UCSD-AML1 (cell line): ENCODE measurements at regions not wholly inside any gene's neighbourhood (a gene's known extent, or its start where the extent isn't known, plus 50 kb on each side); places are given as distances from the start of the nearest gene placed in this dataset.
"Not testable (repeated sequence)": the region's sequence is repeated elsewhere in the genome, so short reads cannot be mapped to it uniquely, and the experiment has no call there.

Experiments
- DNase-seq: peaks from one replicate; lab custom pipeline; 2025; ENCODE audit not compliant: unreplicated experiment; lab: John Stamatoyannopoulos, UW

DNA sequence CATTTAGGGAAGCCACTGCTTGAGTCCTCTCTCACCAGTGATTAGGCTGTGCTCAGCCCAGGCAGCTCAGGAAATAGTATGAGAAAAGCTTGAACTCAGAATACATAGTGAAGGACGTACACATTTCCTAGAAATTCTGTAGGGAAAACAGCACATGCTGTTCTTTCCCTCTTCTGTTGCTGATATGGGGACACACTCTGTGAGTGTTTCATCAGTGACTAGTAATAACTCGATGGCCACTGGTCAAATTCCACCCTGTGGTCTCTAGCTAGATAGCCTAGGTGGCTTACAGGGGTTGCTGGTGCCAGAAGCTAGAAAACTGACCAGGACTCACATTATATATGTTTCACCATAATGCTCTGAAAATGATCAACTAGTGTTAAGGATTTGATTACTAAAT is 259.8 kb upstream of the SOX4 start:
- no peak for DNase-seq

DNA sequence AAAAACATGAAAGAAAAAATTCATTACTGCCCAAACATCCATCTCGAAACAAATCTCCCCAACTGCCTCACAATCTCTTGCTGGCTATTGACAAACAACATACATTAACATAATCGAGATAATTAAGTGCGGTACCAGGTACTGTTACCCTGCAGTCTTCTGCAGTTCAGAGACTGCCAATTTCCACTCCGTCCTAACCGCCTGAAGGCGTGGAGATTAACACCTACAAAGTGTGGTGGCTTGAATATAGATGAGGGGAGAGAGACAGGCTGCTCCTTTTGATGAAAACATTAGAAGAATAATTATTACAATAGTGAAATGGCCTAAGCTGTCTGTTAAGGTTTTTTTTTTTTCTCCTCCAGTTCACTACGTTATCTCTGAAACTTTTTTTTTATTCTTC is 258.9 kb upstream of the SOX4 start:
- no peak for DNase-seq

DNA sequence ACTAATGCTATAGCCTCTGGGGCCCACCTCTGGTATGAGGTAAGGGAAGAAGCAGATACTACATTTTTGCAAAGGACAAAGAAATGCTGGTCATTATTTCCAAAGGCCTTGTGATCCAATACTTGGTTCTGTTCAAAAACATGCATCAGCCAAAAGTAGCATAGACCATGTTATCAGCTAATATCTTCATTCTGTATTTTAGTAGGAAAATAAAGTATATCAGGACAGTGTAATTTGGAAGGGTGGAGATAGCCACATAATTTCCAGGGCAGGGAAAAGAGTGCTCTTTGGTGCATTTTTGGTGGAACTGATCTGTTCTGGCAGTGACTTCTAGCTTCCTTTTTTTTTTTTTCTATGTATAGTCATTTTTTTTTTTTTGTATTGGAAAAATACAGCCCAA is 258.0 kb upstream of the SOX4 start:
- no peak for DNase-seq

DNA sequence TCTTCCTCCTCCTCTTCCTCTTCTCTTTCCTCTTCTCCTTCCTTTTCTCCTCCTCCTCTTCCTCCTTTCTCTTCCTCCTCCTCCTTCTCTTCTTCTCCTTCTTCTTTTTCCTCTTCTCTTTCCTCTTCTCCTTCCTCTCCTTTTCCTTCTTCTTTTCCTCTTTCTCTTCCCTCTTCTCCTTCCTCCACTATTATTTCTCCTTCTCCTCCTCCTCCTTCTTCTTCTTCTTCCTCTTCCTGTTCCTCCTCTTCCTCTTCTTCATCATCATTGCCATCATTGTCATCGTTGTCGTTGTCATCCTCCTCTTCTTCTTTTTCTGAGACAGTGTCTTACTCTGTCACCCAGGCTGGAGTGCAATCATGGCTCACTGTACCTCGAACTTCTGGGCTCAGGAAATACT is 256.3 kb upstream of the SOX4 start:
- no peak for DNase-seq

DNA sequence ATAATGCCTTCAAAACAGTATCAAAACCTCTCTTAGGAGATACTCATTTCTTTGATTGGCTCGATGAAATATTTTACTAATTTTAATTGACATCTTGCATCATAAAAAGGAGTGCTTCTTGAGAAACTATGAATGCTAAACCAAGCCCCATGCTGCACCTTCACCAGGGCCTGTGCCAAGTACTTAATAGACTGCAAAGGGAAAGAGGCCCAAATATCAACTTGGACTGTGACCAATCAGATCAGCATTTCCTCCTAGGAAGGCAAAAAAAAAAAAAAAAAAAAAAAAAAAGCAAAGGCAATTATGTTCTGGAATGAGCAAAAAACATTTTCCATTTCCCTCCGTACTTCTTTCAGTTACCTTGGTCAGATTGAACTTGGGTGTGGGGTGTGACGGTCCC is 253.0 kb upstream of the SOX4 start:
- no peak for DNase-seq

DNA sequence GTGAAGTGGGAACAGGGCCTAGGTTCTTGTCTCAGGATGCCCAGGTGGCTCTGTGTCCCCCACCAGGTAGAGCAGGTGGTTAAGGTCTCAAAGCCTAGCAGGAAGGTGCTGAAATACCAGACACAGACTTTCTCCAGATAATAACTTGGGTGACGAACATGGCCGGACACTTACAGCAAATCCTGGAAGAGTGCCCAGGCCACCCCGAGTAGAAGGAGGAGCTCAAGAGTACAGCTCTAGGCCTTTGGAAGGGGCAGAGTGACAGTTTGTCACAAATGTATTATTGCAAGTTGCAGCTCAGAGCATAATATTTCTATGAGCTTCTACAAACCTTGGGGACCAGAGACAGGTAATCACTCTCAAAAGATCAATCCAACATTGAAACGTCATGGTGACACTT is 251.6 kb upstream of the SOX4 start:
- no peak for DNase-seq

DNA sequence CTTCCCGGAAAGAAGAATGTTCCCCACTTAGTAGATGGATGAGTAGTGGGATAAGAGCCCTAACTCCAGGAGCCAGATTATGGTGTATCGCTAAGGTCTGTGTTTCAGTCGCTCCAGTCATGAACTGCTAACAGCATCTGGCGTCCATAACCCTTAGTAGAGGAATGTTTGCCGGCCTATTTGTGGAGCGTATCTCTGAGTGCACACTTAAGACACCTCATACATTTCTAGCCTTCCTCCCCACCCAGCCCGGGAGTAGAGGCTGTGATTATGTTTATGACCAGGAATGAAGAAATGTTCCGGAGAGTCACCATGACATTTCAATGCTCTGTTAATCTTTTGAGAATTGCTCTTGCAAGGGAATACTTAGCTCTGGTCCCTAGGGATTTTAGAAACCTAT is 251.1 kb upstream of the SOX4 start:
- no peak for DNase-seq

DNA sequence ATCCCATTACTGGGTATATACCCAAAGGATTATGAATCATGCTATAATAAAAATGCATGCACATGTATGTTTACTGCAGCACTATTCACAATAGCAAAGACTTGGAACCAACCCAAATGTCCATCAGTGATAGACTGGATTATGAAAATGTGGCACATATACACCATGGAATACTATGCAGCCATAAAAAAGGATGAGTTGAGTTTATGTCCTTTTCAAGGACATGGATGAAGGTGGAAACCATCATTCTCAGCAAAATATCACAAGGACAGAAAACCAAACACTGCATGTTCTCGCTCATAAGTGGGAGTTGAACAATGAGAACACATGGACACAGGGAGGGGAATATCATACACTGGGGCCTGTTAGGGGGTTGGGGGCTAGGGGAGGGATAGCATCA is 247.8 kb upstream of the SOX4 start:
- DNase-seq = not testable (repeated sequence)

DNA sequence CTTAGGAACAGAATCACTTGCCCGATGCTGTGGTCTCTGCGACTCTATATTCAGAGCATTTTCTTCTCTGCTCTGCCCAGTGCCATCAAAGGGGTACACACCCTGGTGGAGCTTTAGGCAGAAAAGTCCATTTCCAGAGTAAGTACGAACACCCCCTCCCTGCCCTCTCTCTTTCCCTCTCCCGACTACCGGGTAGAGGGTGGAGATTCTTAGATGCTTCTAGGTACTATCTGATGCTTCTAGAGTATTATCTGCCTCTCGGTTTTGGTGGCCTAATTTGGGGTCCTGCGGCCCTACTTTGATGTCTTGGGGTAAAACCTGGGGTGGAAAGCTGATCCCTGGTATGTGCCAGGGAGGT is 245.4 kb upstream of the SOX4 start:
- no peak for DNase-seq

DNA sequence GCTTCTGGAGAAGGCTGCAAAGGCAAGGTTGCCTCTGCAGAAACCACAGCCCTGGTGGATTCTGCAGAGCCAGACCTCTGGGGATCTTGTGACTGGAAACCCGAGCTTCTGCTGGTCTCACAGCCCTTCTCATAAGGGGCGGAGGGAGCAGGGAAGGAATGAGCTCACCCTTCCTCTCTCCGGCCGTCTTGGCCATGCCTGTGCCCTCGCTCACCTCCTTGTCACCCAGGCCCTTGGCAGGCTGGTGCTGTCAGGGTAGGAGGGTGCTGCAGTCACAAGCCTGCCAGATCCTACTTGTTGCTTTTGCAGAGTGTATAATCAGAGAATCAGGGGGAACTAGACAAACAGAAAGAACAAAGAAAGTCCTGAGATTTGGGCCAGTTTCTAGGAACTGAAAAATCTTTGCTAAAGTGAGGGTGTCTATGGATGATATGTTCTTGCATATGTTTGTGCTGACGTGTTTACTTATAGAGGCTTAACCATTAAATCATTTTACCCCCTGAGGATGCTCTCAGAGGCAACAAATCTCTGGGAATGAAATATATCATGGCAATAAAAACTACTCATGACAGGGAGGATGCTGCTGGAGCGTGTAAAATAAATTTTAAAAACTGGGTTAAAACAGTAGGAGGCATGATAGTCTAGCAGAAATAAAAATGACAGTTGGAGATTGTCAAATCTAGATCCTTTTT is 244.9 kb upstream of the SOX4 start:
- DNase-seq = no peak

DNA sequence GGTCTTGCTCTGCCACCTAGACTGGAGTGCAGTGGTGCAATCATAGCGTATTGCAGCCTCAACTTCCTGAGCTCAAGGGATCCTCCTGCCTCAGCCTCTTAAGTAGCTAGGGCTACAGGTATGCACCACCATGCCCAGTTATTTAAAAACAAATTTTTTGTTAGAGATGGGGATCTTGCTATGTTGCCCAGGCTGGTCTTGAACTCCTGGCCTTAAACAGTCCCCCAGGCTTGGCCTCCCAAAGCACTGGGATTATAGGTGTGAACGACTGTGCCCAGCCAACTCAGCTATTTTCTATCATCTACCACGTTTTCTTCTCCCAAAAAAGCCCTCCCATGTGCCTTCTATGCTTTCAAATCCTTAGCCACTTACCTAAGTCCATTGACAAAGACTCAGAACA is 243.7 kb upstream of the SOX4 start:
- DNase-seq = no peak

DNA sequence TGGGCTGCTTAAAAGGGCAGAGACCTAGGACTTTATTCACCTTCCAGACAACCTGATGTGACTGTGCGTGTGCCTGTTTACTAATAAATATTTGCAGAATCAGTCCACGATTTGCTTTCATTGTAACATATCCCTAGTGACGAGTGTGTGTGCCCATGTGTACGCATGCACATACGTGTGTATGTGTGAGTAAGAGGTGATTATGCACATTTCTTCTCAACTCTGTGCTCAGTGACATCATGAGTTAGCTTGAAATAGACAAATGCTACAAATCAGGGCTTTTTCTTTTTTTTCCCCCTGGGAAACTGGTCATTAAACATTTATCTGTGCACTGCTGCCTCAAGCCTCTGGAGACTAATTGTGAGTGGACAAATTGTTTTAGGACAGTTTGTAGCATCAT is 242.6 kb upstream of the SOX4 start:
- no peak for DNase-seq

DNA sequence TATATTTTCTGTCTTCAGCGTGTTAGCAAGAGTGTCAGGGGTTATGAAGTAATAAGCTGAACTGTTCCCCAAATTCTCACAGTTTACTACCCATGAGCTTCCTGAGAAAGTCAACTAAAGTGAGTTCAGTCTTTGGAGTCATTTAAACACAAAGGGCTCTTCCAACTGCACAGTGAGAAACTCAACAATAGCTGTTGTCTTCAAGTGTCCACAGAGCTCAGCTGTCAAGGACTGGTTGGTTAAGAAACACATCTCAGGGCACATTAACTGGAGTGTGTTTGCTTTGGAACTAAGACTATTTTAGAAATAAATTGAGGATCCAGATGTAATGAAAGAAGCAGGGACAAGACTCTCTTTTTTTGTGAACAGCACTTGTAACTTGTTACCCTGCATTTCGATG is 241.4 kb upstream of the SOX4 start:
- no peak for DNase-seq

DNA sequence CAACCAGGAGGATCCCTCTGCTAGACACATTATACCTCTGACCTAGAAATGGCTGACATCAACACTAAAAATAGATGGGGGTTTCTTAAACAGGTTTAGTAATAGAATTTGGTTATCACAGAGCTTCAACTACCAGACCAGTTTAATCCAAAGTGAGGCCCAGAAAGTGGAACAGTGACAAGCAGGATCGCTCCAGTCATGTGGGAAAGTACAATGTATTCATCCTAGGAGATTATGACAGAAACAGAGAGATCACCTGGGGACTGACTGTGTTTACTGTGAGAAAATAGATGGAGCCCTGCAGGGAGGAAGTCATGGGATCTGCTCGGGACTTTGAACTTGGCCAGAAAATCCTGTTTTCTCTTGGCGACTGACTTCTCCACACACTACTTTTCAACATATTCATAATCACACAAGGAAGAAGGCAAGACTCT is 238.7 kb upstream of the SOX4 start:
- DNase-seq = no peak

DNA sequence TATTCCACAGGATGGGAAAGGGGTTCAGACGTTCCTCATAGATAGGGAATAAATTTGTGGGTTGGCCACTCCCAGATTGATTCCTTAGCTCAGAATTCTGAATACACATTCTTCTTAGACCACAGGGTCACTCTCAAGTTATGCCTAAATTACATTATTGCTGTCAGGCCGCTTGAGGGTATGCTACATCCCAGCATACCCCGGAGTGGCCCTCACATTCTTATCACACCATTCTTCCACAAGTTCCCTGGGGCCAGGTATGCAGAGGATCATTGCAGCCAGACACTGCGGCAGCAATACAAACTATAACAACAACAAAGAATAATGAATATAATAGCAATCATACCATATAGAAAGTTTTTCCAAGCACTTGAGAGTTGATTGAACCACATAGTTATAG is 237.9 kb upstream of the SOX4 start:
- no peak for DNase-seq

DNA sequence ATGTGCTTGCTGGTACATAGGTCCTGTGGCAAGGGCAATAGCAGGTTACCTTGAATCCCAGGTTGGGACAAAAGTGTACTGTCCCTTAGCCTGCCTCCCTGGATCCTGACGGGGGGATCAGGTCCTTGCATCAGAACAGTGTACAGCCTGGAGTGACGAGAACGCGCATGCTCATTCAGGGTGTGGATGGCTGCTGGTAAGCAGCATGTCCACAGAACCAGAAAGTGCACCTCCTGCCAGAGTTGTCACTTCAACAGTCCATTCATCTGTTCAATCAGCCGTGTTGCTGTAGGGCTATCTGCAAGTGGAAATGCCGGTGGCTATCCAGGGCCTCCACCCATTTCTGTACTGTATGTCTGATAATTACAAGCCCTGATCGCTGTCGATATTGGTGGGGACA is 236.3 kb upstream of the SOX4 start:
- no peak for DNase-seq

DNA sequence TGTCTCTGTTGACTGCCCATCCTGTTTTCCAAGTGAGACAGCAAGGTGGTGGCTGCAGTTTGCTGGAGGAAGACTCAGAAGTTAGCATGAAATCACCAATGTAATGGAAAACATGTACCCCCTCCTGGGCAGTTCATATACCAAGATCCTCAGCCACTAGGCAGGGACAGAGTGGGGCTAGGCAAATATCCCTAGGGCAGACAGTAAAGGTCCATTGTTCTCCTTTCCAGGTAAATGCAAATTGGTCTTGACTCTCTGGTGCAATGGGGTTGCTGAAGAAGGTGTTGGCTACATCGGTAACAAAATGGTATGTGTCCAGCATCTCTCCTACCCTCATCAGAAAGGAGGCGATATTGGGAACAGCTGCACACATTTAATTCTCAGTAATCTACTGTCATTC is 233.6 kb upstream of the SOX4 start:
- no peak for DNase-seq

DNA sequence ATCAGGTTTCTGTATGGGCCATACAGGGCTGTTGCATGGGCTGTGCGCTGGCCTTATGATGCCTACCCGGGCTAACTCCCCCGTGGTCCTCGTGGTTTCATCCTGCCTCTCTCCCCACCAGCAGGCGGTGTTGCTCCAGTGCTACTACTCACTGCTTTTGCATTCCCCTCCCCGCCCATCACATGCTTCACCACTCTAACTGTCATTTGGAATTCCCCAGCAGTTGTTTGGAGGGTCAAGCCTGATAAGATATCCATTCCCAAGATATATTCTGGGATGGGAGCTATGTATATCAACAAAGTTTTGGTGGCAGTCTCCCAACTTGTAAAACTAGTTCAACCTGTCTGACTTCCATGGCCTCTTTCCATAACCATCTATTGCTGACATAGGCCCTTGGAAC is 233.2 kb upstream of the SOX4 start:
- DNase-seq = no peak

DNA sequence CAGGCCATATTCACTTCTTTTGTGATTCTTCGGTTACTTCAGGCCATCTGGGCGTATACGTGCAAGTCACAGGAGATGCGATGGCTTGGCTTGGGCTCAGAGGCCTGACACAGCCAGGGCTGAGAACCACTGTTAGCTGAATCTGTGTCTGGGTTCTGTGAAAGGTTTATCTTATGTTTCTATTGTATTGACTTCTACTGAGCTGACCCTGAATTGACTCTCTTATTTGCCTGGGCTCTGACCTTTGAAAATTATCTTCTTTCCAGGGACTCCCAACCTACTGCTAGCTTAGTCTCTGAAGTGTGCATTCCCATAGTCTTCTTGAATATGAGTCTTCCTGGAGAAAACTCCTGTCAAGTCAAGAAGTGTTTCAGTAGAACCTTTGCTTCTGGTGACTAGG is 226.4 kb upstream of the SOX4 start:
- DNase-seq = no peak

DNA sequence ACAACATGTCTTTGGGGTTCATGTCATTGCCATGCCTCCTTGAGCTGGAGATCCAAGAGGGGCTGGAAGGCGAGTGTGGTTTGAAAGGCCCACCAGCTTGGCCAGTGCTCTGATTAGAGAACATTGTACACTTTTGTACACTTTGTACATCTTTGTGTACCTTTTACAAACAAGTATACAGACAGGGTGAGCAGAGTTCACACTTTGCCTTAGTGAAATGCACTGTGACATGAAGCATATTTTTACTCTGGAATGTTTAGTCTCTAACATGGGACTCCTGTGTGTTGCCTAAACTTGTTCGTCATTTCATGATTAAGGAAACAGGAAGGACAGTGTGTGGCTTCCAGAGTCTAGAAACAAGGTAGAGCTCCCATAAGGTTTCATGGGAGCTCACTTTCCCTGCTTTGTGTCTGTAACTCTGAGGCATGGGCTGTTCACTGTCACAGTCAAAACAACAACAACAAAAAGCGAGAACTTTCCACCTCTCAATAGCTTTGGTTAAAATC is 225.8 kb upstream of the SOX4 start:
- no peak for DNase-seq

DNA sequence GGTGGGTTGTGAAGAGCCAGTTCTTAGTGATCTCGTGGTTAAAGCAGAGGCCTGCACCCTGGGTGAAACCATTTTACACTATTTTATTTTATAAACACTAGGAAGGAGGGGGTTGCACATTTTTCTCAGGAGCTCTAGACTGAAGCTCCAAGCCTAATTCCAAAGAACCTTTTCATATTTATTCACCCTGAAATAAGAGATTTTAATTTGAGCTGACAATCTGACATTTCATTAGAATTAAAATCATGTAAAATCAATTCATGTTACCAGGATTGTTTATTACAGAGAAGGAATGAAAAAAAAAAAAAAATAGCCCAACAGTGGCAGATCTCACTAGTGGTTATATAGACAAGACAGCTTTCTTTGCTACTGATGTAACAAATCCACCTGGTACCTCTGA is 222.5 kb upstream of the SOX4 start:
- DNase-seq = no peak

DNA sequence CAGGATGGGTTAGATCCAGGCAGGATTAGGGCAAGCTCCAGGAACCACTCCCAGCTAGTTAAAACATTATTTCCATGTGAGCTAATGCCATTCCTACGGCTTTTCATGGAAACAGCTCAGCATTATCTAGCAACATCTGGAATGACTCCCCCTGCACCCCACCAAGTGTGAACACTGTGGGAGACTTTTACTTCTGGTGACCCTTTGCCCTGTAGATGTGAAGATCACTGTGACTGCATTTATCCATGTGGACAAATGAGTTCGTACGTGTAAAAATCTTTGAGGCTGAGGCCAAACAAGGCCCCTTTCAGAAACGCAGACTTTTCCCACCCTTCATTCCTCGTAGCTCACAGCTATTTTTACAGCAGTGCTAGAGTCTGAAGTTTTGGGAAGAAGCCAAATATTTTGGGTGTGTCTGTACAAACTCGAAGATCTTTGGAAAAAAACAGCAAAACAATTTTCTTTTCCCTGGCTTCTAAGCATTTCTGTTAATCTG is 221.8 kb upstream of the SOX4 start:
- no peak for DNase-seq
